Glomerular visceral epithelial cell (primary cell): ENCODE measurements at regions not wholly inside any gene's neighbourhood (a gene's known extent, or its start where the extent isn't known, plus 50 kb on each side); places are given as distances from the start of the nearest gene placed in this dataset.

Source experiments
- DNase-seq: peaks from one replicate; pipeline ENCODE4 v3.0.0-alpha.2; 2016; ENCODE audit errors: extremely low spot score

DNA sequence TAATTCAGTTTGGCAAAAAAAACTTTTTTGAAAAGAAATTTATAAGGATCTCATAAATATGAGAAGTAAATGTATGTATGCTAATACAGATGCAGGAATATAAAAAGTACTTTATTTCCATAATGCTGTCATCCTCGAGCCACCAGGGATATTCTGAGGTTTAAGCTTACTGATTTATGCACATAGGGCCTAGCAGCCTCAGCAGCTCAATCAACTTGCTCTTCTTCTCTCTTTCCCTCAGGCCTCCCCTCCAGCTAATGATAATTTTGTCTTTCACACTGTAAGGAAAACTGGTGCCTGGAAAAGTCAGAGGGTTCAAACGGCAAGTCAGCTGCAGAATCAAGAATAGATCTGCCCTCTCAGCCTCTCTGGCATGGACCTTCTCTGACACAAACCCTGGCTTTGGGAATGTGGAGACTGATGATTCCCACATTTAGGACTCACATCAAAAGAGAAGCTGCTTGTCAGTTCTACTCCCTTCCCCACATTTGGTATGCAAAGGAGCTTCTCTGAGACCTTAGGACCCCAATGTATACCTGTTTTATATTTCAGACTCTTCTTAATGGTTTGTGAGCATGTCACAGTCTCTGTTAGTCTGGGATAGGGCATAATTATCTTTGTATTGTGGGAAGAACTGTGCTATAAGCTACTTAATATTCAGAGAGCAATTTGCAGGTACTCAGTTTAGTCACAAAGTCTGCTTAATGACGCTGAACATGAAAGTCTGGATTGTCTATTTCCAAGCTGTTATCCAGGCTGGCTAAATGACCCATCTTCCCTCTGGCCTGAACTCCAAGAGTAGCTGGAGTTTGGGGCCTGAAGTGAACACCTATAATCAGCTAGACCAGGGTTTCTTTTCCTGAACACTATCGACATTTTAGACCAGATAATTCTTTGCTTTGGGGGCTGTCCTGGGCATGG lies 52.1 kb upstream of the DIPK1A start:
- no peak for DNase-seq

DNA sequence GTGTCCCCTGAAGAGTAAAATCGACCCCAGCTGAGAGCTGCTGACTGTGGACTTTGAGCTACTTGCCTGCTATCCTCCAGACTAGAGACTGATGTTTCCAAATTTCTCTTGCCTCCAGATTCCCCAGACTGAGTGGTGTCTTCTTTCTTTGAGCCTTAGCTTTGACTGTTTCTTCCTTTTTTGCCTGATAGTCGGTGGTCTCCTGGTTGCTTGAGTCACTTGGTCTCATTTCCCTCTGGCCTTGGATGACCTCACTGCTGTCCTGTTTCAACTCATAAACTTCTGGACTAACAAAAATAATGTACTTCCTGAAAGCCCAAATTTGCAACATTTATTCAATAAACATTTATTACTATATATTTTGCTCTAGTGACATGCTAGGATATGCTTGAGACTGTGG lies 52.9 kb upstream of the DIPK1A start:
- DNase-seq: no peak

DNA sequence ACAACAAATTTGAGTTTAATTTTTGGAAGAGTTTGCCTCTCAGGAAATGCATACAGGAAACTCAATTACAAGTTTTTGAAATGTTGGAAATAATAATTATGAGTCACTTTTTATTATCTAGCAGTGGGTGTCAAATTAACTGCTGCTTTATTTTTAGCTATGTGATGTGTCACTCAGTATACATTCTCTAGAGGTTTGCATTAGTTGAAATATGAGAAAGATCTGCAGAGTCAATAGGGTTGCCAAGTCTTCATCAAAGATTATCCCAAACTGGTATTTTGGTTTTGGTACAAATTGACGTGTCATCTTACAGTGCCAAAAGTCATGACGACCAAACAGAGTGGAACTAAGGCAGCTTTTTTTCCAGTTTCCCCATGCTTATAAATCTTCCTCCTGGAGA lies 54.3 kb upstream of the DIPK1A start:
- no peak for DNase-seq

DNA sequence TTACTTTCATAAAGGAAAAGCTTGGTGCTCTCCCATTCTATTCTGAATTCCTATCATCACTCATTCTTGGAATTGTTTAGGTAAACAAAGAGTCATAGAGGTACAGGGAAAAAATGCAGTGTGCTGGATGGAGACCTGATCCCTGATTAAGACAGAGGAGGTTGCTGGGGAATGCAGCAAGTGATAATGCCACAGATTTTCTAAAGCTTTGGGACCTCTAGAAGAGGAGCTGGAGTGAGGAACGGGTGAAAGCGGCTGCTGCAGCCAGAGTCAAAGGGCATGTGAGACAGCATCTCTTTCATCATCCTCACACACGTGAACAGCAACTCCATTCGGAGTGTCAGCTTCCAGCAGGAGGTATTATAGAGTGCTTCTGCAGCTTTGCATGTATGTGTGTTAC lies 54.9 kb upstream of the DIPK1A start:
- DNase-seq: no peak

DNA sequence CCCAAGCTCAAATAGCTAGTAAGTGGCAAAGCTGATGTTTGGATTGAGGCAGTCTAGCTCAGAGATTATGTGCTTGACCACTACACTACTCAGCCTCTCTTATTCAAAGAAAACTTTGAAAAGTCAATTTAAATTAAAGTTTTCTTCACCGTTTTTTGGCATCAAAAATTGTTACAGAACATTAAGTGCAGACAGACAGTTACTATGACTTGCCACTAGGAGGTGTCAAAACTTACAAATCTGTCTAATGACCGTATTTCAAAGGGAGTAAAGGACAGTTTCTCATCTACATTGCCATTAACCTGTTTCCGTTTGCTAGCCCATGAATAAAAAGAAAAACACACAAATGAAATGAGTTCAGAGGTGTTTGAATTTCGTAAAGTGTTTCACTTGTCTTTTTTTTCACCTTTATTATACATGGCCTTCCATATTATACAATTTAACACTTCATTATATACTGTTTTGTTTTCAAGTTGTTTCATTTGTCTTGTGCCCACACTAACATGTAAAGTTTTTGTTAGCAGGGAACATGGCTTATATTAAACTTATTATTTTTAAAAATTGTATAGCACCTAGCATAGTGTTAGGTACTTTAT lies 57.4 kb upstream of the MTF2 start:
- DNase-seq: peak; percentile 45

DNA sequence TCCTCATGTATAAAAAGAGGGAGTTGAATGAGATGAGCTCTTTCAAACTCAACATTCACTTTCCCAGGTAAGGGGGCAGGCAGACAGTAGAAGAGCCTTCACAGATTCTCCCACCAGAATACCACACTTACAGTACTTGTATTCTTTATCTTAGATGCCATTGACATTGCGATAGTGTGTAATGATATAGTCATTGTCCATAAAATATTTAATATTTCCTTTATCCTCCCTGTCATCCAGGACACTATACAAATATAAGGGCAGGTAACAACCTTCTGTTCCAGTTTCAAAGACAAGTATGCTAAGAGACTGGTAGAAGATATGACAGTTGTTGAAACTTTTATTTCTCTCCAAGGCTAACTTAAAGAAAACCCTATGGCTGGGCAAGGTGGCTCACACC lies 56.5 kb upstream of the MTF2 start:
- DNase-seq: no peak

DNA sequence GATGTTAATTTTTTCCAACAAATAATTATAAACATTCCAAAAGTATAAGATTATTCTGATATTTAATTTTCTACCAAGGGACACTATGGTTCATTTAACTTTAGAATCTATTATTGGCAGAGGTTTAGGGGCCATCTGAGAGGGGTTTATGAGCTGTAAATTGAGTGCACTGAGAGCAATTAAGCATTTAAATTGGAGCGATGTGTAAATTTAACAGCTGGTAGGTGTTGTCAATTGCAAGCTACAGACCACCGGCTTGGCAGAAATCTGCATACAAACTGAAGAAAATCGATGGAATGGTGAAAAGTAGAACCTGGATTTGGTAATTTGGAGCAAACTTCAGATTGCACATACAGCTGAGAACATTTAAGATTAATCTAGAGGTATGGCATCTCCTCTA lies 55.8 kb upstream of the MTF2 start:
- DNase-seq: no peak

DNA sequence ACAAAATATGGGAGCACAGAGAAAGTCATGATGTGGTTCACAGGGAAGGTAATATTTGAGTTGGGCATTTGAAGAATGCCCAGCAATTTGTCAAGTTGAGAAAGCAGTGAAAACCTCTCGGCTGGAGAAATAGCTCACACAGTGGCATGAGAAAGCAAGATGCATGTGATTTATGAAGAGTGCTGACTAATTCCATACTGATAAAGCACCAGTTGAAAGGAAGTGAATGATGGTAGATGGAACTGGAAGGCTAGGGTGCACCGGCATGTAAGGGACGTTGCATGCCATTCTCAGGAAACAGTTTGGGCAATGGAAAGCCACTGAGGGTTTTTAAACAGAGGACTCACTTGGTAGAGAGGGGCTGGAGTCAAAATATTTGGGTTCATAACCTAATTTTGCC lies 53.5 kb upstream of the MTF2 start:
- DNase-seq: no peak

DNA sequence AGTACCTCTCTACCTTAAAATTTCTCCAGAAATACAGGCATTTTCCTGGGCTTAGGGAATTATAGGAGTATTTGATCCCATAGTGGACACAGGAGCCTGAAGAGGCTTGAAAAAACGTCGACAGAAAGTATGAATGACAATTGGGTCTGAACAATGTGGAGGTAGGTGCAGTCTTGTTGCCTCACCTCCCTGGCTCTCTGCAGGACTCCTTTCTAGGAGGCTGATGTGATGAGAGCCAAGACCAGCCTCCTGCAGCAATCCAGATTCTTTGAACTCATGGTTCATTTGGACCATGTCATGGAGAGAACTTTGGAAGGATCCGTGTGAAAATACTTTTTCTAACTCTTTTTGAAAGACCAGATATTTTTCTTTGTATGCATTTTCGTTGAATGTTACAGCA lies 50.5 kb upstream of the MTF2 start:
- DNase-seq: no peak
